Liver (tissue), 8 donors: ENCODE measurements at regions not wholly inside any gene's neighbourhood (a gene's known extent, or its start where the extent isn't known, plus 50 kb on each side); places are given as distances from the start of the nearest gene placed in this dataset.

Experiments
- DNase-seq: peaks from one replicate; pipeline ENCODE4 v3.0.0-alpha.2; 2017; ENCODE audit warnings: low spot score
- H3K27ac ChIP-seq, 2 donors: one replicate each; pipeline ENCODE4 v1.7.0; 2013; ENCODE audit warnings: inconsistent platforms in 2 of 2, low read length in 2 of 2, control low read depth in 1 of 2, low read depth in 1 of 2, mild to moderate bottlenecking in 1 of 2
- H3K27me3 ChIP-seq, 4 donors: one replicate each; pipeline versions ENCODE4 v1.6.1 to v1.7.0; 2013; ENCODE audit warnings: low read length in 3 of 4, inconsistent platforms in 1 of 4, mild to moderate bottlenecking in 1 of 4, moderate library complexity in 1 of 4; ENCODE audit not compliant: control insufficient read depth in 4 of 4, insufficient read depth in 4 of 4
- H3K36me3 ChIP-seq, 4 donors: one replicate each; pipeline versions ENCODE4 v1.6.1 to v1.7.0; 2013; ENCODE audit warnings: low read length in 3 of 4, mild to moderate bottlenecking in 3 of 4, low read depth in 1 of 4, moderate library complexity in 1 of 4; ENCODE audit not compliant: control insufficient read depth in 4 of 4, insufficient read depth in 3 of 4
- H3K4me1 ChIP-seq, 4 donors: one replicate each; pipeline versions ENCODE4 v1.6.1 to v1.7.0; 2013; ENCODE audit warnings: low read length in 3 of 4, mild to moderate bottlenecking in 3 of 4, moderate library complexity in 1 of 4; ENCODE audit not compliant: control insufficient read depth in 4 of 4, insufficient read depth in 4 of 4
- H3K4me3 ChIP-seq, 3 donors: one replicate each; pipeline versions ENCODE4 v1.6.1 to v1.7.0; 2013; ENCODE audit warnings: low read length in 3 of 3, control low read depth in 1 of 3, low read depth in 1 of 3, mild to moderate bottlenecking in 1 of 3
- H3K9ac ChIP-seq, 2 donors: one replicate each; pipeline ENCODE4 v1.7.0; 2013; ENCODE audit warnings: low read length in 2 of 2, mild to moderate bottlenecking in 2 of 2, moderate library complexity in 2 of 2, control low read depth in 1 of 2, low read depth in 1 of 2
- H3K9me3 ChIP-seq, 4 donors: one replicate each; pipeline versions ENCODE4 v1.6.1 to v1.7.0; 2013; ENCODE audit warnings: low read length in 3 of 4; ENCODE audit not compliant: control insufficient read depth in 4 of 4
- ATF3 ChIP-seq: IDR thresholded peaks from 2 replicates; pipeline ENCODE4 v1.6.1; 2016; ENCODE audit warnings: antibody characterized with exemption
- EGR1 ChIP-seq, 2 donors: IDR thresholded peaks; 2 replicates each; pipeline ENCODE4 v1.6.1; 2016 to 2018; ENCODE audit warnings: antibody characterized with exemption in 2 of 2, low read depth in 2 of 2
- FOXA1 ChIP-seq: IDR thresholded peaks from 2 replicates; pipeline ENCODE4 v1.6.1; 2016; ENCODE audit warnings: antibody characterized with exemption
- FOXA2 ChIP-seq: IDR thresholded peaks from 2 replicates; pipeline ENCODE4 v1.6.1; 2016; ENCODE audit warnings: antibody characterized with exemption
- GABPA ChIP-seq, 2 donors: IDR thresholded peaks in 1 of 2; conservative IDR thresholded peaks in 1 of 2; 2 replicates each; pipeline ENCODE4 v1.6.1; 2016; ENCODE audit warnings: antibody characterized with exemption in 2 of 2, mild to moderate bottlenecking in 1 of 2, moderate library complexity in 1 of 2
- HNF4A ChIP-seq, 2 donors: conservative IDR thresholded peaks; 2 replicates each; pipeline ENCODE4 v1.6.1; 2016; ENCODE audit warnings: antibody characterized with exemption in 2 of 2, mild to moderate bottlenecking in 2 of 2
- HNF4G ChIP-seq: IDR thresholded peaks from 2 replicates; pipeline ENCODE4 v1.6.1; 2016; ENCODE audit warnings: antibody characterized with exemption
- JUND ChIP-seq, 2 donors: IDR thresholded peaks; 2 replicates each; pipeline ENCODE4 v1.6.1; 2016; ENCODE audit warnings: antibody characterized with exemption in 2 of 2
- MAX ChIP-seq: IDR thresholded peaks from 2 replicates; pipeline ENCODE4 v1.6.1; 2016; ENCODE audit warnings: antibody characterized with exemption
- NR2F2 ChIP-seq: IDR thresholded peaks from 2 replicates; pipeline ENCODE4 v1.6.1; 2016; ENCODE audit warnings: antibody characterized with exemption
- RAD21 ChIP-seq, 2 donors: IDR thresholded peaks; 2 replicates each; pipeline ENCODE4 v1.6.1; 2016; ENCODE audit warnings: antibody characterized with exemption in 2 of 2, mild to moderate bottlenecking in 2 of 2
- RXRA ChIP-seq, 2 donors: IDR thresholded peaks; 2 replicates each; pipeline ENCODE4 v1.6.1; 2017 to 2018; ENCODE audit warnings: antibody characterized with exemption in 2 of 2, mild to moderate bottlenecking in 1 of 2
- SP1 ChIP-seq: IDR thresholded peaks from 2 replicates; pipeline ENCODE4 v1.6.1; 2018; ENCODE audit warnings: antibody characterized with exemption, mild to moderate bottlenecking
- TAF1 ChIP-seq: conservative IDR thresholded peaks from 2 replicates; pipeline ENCODE4 v1.6.1; 2016; ENCODE audit warnings: antibody characterized with exemption, mild to moderate bottlenecking
- YY1 ChIP-seq: IDR thresholded peaks from 2 replicates; pipeline ENCODE4 v1.6.1; 2016; ENCODE audit warnings: antibody characterized with exemption, mild to moderate bottlenecking
- ZBTB33 ChIP-seq: IDR thresholded peaks from 2 replicates; pipeline ENCODE4 v1.6.1; 2016; ENCODE audit warnings: antibody characterized with exemption
- WGBS: extraction: QIAGEN DNeasy Blood & Tissue Kit; methylation state at CpG from one replicate; pipeline ENCODE4 v1.1.7; 2013; 5-methylcytosine and 5-hydroxymethylcytosine counted together
- TF ChIP-seq, protein P1 (sequence below): IDR thresholded peaks from 2 replicates; pipeline ENCODE4 v1.6.1; 2016; ENCODE audit warnings: antibody characterized with exemption, mild to moderate bottlenecking
- TF ChIP-seq, protein P2 (sequence below): fragments of 150-350 bp; IDR thresholded peaks from 2 replicates; pipeline ENCODE4 v1.5.1; 2017; ENCODE audit warnings: improper control_type of control experiment, low read depth, low read length; ENCODE audit not compliant: missing input control
- donor health status: healthy.
- donor health status: healthy.
- donor health status: healthy.
- donor health status: healthy.
- donor health status: healthy.

DNA sequence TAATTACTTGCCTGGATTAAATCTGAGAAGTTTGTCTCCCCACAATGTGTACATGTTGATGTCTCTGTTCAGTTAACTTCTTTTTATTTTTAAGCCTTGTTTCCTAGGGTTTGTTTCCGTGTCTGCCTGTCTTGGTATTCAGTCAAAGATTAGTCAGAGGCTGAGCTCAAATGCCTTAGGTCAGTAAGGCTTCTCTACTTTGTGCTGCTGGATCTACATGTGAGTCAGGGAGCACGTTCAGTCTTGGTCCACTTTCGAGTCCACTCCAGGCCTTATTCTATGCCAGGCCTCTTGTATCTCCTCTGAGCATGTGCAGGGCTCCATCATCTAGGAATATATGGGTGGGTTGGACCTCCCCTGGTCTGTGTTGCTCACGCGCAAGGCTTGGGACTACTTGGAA, 93.3 kb upstream of the FZD8 start:
- H3K36me3 ChIP-seq = no peaks in the 10 kb centered on the region
- H3K9ac ChIP-seq = no peak overlapping the region
- no peaks in the 10 kb centered on the region for H3K4me1 ChIP-seq
- no peak overlapping the region for H3K27ac ChIP-seq
- no peak overlapping the region for H3K4me3 ChIP-seq
- DNase-seq = no peak
- H3K27me3 ChIP-seq = no peaks in the 10 kb centered on the region
- TF ChIP-seq RAD21 (IDR thresholded peaks at IDR 0.05) (no peak), TAF1 (no peak), HNF4G (no peak), NR2F2 (no peak), EGR1 (IDR thresholded peaks at IDR 0.05; ENCODE audit: low read depth in 2 of 2) (no peak), FOXA2 (no peak), ATF3 (no peak), RXRA (IDR thresholded peaks at IDR 0.05) (no peak), SP1 (no peak), GABPA (IDR thresholded peaks at IDR 0.05 in 1 of 2, conservative IDR thresholded peaks at IDR 0.05 in 1 of 2) (no peak), MAX (no peak), JUND (IDR thresholded peaks at IDR 0.05) (no peak), FOXA1 (no peak), ZBTB33 (no peak), HNF4A (conservative IDR thresholded peaks at IDR 0.05) (no peak), YY1 (no peak)
- TF ChIP-seq, protein P1, sequence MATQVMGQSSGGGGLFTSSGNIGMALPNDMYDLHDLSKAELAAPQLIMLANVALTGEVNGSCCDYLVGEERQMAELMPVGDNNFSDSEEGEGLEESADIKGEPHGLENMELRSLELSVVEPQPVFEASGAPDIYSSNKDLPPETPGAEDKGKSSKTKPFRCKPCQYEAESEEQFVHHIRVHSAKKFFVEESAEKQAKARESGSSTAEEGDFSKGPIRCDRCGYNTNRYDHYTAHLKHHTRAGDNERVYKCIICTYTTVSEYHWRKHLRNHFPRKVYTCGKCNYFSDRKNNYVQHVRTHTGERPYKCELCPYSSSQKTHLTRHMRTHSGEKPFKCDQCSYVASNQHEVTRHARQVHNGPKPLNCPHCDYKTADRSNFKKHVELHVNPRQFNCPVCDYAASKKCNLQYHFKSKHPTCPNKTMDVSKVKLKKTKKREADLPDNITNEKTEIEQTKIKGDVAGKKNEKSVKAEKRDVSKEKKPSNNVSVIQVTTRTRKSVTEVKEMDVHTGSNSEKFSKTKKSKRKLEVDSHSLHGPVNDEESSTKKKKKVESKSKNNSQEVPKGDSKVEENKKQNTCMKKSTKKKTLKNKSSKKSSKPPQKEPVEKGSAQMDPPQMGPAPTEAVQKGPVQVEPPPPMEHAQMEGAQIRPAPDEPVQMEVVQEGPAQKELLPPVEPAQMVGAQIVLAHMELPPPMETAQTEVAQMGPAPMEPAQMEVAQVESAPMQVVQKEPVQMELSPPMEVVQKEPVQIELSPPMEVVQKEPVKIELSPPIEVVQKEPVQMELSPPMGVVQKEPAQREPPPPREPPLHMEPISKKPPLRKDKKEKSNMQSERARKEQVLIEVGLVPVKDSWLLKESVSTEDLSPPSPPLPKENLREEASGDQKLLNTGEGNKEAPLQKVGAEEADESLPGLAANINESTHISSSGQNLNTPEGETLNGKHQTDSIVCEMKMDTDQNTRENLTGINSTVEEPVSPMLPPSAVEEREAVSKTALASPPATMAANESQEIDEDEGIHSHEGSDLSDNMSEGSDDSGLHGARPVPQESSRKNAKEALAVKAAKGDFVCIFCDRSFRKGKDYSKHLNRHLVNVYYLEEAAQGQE = no peak
- TF ChIP-seq, protein P2, sequence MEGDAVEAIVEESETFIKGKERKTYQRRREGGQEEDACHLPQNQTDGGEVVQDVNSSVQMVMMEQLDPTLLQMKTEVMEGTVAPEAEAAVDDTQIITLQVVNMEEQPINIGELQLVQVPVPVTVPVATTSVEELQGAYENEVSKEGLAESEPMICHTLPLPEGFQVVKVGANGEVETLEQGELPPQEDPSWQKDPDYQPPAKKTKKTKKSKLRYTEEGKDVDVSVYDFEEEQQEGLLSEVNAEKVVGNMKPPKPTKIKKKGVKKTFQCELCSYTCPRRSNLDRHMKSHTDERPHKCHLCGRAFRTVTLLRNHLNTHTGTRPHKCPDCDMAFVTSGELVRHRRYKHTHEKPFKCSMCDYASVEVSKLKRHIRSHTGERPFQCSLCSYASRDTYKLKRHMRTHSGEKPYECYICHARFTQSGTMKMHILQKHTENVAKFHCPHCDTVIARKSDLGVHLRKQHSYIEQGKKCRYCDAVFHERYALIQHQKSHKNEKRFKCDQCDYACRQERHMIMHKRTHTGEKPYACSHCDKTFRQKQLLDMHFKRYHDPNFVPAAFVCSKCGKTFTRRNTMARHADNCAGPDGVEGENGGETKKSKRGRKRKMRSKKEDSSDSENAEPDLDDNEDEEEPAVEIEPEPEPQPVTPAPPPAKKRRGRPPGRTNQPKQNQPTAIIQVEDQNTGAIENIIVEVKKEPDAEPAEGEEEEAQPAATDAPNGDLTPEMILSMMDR = no peak
- H3K9me3 ChIP-seq = no peaks in the 10 kb centered on the region
- 93% methylated on average over 5 of the region's 5 CpGs for WGBS
